DOHH2 (cell line): ENCODE measurements at regions not wholly inside any gene's neighbourhood (a gene's known extent, or its start where the extent isn't known, plus 50 kb on each side); places are given as distances from the start of the nearest gene placed in this dataset.

Experiments used
- H3F3A ChIP-seq: fragments of 200-600 bp; sonication (generic), shearing (Covaris generic); 2 replicates; pipeline ENCODE4 v1.6.0; 2016; ENCODE audit warnings: antibody characterized with exemption, mild to moderate bottlenecking; ENCODE audit not compliant: control insufficient read depth, insufficient read depth
- H3K27ac ChIP-seq: fragments of 200-600 bp; sonication (generic); 2 replicates; pipeline ENCODE4 v1.5.1; 2014; ENCODE audit warnings: low read depth, mild to moderate bottlenecking, low read length, moderate library complexity
- H3K27me3 ChIP-seq: fragments of 200-600 bp; sonication (generic); 2 replicates; pipeline ENCODE4 v1.6.1; 2014; ENCODE audit warnings: mild to moderate bottlenecking, low read length, mixed read lengths; ENCODE audit not compliant: control insufficient read depth
- H3K36me3 ChIP-seq: fragments of 200-600 bp; sonication (generic); 2 replicates; pipeline ENCODE4 v1.6.1; 2014; ENCODE audit warnings: mild to moderate bottlenecking, low read length, moderate library complexity, mixed read lengths; ENCODE audit not compliant: control insufficient read depth
- H3K4me1 ChIP-seq: fragments of 200-600 bp; sonication (generic); 2 replicates; pipeline ENCODE4 v1.6.1; 2014; ENCODE audit warnings: mild to moderate bottlenecking, low read length, mixed read lengths; ENCODE audit not compliant: control insufficient read depth
- H3K4me2 ChIP-seq: fragments of 200-600 bp; sonication (generic); 2 replicates; pipeline ENCODE4 v1.6.0; 2014; ENCODE audit warnings: mild to moderate bottlenecking, low read length, moderate library complexity
- H3K4me3 ChIP-seq: fragments of 200-600 bp; sonication (generic); 2 replicates; pipeline ENCODE4 v1.5.1; 2014; ENCODE audit warnings: mild to moderate bottlenecking, low read length, mixed read lengths
- H3K79me2 ChIP-seq: fragments of 200-600 bp; sonication (generic); 2 replicates; pipeline ENCODE4 v1.6.1; 2014; ENCODE audit warnings: mild to moderate bottlenecking, low read length, mixed read lengths; ENCODE audit not compliant: control insufficient read depth
- H3K9me2 ChIP-seq: fragments of 200-600 bp; sonication (generic); replicated peaks from 2 replicates; pipeline ENCODE4 v1.6.1; 2014; ENCODE audit warnings: mild to moderate bottlenecking, low read length, mixed read lengths; ENCODE audit not compliant: control insufficient read depth
- H3K9me3 ChIP-seq: fragments of 200-600 bp; sonication (generic); 2 replicates; pipeline ENCODE4 v1.6.1; 2014; ENCODE audit warnings: antibody characterized with exemption, low read length, mixed read lengths; ENCODE audit not compliant: control insufficient read depth, insufficient read depth
- H4K20me1 ChIP-seq: fragments of 200-600 bp; sonication (generic); 2 replicates; pipeline ENCODE4 v1.6.0; 2014; ENCODE audit warnings: low read depth, mild to moderate bottlenecking, antibody characterized with exemption, low read length, moderate library complexity; ENCODE audit not compliant: control insufficient read depth, insufficient read depth
- EZH2phosphoT487 ChIP-seq: fragments of 200-600 bp; sonication (generic); IDR thresholded peaks from 2 replicates; pipeline ENCODE4 v1.6.1; 2017; ENCODE audit warnings: borderline replicate concordance, mild to moderate bottlenecking, antibody characterized with exemption, low read length, moderate library complexity, mixed read lengths
- TF ChIP-seq, protein P1 (sequence below): fragments of 200-600 bp; sonication (generic); IDR thresholded peaks from one replicate; pipeline ENCODE4 v1.5.1; 2014; ENCODE audit warnings: antibody characterized with exemption, mild to moderate bottlenecking, low read depth, low read length; ENCODE audit not compliant: poor library complexity, severe bottlenecking

DNA sequence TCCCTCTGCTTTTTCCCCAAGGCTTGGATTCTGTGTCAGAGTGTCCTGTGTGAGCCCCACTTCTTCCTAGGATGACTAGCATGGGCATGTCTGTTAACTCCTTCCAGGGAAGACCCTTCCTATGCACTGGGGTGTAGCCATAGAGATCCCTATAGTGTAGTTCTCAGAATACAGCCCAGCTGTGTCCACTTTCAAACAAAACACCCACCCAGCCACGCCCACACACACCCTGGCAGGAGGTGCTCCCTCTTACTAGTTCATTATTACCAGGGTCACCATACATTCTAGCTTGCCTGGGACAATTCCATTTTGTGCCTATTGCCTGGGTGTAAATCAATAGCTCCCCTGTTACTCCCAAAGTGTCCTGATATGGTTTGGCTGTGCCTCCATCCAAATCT, 195.6 kb downstream of the MYCN start:
- Histone ChIP-seq H3K4me1 (no peaks in the 10 kb centered on the region), H3K79me2 (no peaks in the 10 kb centered on the region), H3F3A (no peaks in the 10 kb centered on the region), H3K4me2 (no peak overlapping the region), H3K36me3 (no peaks in the 10 kb centered on the region), H3K27me3 (no peaks in the 10 kb centered on the region), H4K20me1 (no peaks in the 10 kb centered on the region), H3K9me2 (no peaks in the 10 kb centered on the region), H3K9me3 (no peaks in the 10 kb centered on the region), H3K27ac (no peak overlapping the region), H3K4me3 (no peak overlapping the region)
- TF ChIP-seq, protein P1, sequence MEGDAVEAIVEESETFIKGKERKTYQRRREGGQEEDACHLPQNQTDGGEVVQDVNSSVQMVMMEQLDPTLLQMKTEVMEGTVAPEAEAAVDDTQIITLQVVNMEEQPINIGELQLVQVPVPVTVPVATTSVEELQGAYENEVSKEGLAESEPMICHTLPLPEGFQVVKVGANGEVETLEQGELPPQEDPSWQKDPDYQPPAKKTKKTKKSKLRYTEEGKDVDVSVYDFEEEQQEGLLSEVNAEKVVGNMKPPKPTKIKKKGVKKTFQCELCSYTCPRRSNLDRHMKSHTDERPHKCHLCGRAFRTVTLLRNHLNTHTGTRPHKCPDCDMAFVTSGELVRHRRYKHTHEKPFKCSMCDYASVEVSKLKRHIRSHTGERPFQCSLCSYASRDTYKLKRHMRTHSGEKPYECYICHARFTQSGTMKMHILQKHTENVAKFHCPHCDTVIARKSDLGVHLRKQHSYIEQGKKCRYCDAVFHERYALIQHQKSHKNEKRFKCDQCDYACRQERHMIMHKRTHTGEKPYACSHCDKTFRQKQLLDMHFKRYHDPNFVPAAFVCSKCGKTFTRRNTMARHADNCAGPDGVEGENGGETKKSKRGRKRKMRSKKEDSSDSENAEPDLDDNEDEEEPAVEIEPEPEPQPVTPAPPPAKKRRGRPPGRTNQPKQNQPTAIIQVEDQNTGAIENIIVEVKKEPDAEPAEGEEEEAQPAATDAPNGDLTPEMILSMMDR = no peak
- TF ChIP-seq EZH2phosphoT487 = no peak

DNA sequence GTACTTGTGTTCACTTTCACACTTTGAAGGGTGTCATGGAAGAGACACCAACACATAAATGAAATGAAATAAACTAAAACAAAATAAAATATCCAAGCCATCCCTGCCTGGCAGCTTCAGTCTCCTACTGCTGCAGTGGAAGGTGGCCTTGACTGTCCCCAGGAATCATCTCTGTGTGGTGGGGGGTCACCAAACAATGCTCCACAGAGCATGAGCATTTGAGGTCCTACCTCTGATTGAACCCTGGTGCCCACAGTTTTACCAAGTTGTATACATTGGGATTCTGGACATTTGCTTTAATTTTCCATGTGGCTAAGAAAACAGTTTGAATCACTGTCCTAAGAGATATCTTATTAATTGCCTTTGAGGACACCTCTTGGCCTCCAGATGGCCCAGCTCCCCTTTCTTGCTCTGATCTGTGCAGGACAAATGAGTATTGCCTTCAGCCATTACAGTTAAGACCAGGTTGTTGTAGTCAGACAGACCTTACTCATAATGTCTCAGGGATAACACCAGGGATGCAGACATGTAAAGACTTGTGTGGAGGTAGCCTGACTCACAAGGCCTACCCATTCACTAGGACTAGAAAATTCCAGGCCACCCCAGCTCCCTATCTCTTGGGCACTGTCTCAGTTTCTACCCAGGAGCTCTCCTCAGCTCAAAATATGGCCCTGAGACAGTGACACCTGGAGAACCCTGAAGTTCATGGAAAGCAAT, 195.0 kb downstream of the MYCN start:
- Histone ChIP-seq H3K4me2 (no peak overlapping the region), H3K4me3 (no peak overlapping the region), H3K79me2 (no peaks in the 10 kb centered on the region), H3F3A (no peaks in the 10 kb centered on the region), H3K36me3 (no peaks in the 10 kb centered on the region), H3K27ac (no peak overlapping the region), H3K4me1 (no peaks in the 10 kb centered on the region), H3K9me2 (no peaks in the 10 kb centered on the region), H3K27me3 (no peaks in the 10 kb centered on the region), H4K20me1 (no peaks in the 10 kb centered on the region), H3K9me3 (no peaks in the 10 kb centered on the region)
- no peak for TF ChIP-seq EZH2phosphoT487
- TF ChIP-seq, protein P1 = no peak

DNA sequence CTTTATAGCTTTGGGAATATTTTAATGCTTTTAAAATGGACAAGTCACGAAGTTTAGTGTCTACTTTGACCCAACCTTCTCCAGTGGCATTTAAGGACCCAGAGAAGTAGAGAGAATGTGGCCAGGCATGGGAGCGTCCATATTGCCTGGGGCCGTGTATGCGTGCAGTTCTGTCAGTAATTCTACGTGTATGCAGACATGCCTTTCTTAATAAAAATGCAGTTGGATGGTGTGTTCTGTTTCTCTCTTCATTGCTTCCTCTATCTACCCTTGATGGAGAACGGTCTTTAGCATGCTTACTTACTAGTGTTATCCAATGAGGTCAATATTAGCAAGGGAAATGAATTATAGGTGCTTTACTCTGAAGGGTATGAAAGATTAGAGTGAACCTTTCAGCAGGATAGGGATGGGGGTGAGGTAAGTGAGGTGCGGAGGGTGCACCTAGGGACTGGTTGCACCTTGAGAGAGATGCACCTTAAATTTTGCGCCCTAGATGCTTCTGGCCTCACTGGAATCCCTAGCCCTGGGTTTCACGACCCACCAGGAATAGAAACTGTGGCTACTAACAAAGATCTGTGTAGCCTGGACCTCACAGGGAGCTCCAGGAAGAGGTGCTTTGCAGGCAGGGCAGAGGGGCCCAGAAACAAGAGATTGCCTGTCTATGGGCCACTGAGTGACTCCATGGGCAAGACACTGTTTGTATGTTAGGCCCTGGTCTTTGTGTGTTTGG, 194.3 kb downstream of the MYCN start:
- Histone ChIP-seq H3K36me3 (no peaks in the 10 kb centered on the region), H4K20me1 (no peaks in the 10 kb centered on the region), H3K79me2 (no peaks in the 10 kb centered on the region), H3K9me2 (no peaks in the 10 kb centered on the region), H3K4me3 (no peak overlapping the region), H3F3A (no peaks in the 10 kb centered on the region), H3K27ac (no peak overlapping the region), H3K27me3 (no peaks in the 10 kb centered on the region), H3K4me2 (no peak overlapping the region), H3K9me3 (no peaks in the 10 kb centered on the region), H3K4me1 (no peaks in the 10 kb centered on the region)
- TF ChIP-seq EZH2phosphoT487 = no peak
- TF ChIP-seq, protein P1 = no peak
